HEK293 (cell line): ENCODE measurements at regions not wholly inside any gene's neighbourhood (a gene's known extent, or its start where the extent isn't known, plus 50 kb on each side); places are given as distances from the start of the nearest gene placed in this dataset.

Source experiments
- CTCF ChIA-PET: fragments of 350-600 bp; formaldehyde crosslinking; extraction: SDS; loops from one replicate; lab custom pipeline; 2021; ENCODE audit warnings: antibody characterized with exemption; lab: Yijun Ruan, JAX
- POLR2A ChIA-PET: fragments of 300-600 bp; formaldehyde crosslinking; extraction: SDS; loops from one replicate; lab custom pipeline; 2020; ENCODE audit warnings: antibody characterized with exemption, inconsistent platforms; lab: Yijun Ruan, JAX
- H3K27ac ChIP-seq: fragments of 200-500 bp; sonication (Bioruptor generic); 2 replicates; pipeline ENCODE4 v1.5.1; 2014; ENCODE audit warnings: low read depth, low read length, control low read depth, inconsistent platforms; ENCODE audit errors: extremely low read depth
- H3K36me3 ChIP-seq, 2 experiments: fragments of 200-500 bp in 1 of 2; sonication (Bioruptor generic) in 1 of 2; 1 replicate in 1 of 2; 2 replicates in 1 of 2; pipeline ENCODE4 v1.5.1; 2014 to 2017; ENCODE audit warnings: inconsistent platforms in 2 of 2, low read length in 2 of 2; ENCODE audit not compliant: control insufficient read depth in 2 of 2, insufficient read depth in 1 of 2
- H3K4me1 ChIP-seq: fragments of 200-500 bp; sonication (Bioruptor generic); 2 replicates; pipeline ENCODE4 v1.5.1; 2014; ENCODE audit warnings: mild to moderate bottlenecking, low read length, inconsistent platforms; ENCODE audit not compliant: control insufficient read depth, insufficient read depth
- H3K4me3 ChIP-seq: 2 replicates; pipeline ENCODE4 v1.5.1; 2011; ENCODE audit warnings: low read depth, mild to moderate bottlenecking, control low read depth, low read length, moderate library complexity
- H3K9me3 ChIP-seq: fragments of 200-500 bp; sonication (Bioruptor generic); 2 replicates; pipeline ENCODE4 v1.5.1; 2014; ENCODE audit warnings: low read depth, low read length, inconsistent platforms; ENCODE audit not compliant: control insufficient read depth, insufficient read depth
- INSM2 ChIP-seq: fragments of 450-650 bp; formaldehyde crosslinking; IDR thresholded peaks from 2 replicates; pipeline ENCODE4 v1.5.1; 2016; ENCODE audit warnings: missing biosample characterization, missing genetic modification characterization
- ZBTB49 ChIP-seq: fragments of 450-650 bp; formaldehyde crosslinking; IDR thresholded peaks from 2 replicates; pipeline ENCODE4 v1.5.1; 2016; ENCODE audit warnings: missing biosample characterization, missing genetic modification characterization, low read depth
- ZBTB6 ChIP-seq: fragments of 450-650 bp; formaldehyde crosslinking; IDR thresholded peaks from 2 replicates; pipeline ENCODE4 v1.5.1; 2017; ENCODE audit warnings: missing biosample characterization, missing genetic modification characterization
- ZBTB7A ChIP-seq: fragments of 450-650 bp; formaldehyde crosslinking; IDR thresholded peaks from 2 replicates; pipeline ENCODE4 v1.5.1; 2016; ENCODE audit warnings: low read depth, missing biosample characterization, missing genetic modification characterization
- ZFP69B ChIP-seq: fragments of 450-650 bp; formaldehyde crosslinking; IDR thresholded peaks from 2 replicates; pipeline ENCODE4 v1.5.1; 2016; ENCODE audit warnings: missing biosample characterization, missing genetic modification characterization
- ZNF10 ChIP-seq: fragments of 450-650 bp; formaldehyde crosslinking; IDR thresholded peaks from 2 replicates; pipeline ENCODE4 v1.5.1; 2017; ENCODE audit warnings: missing biosample characterization, missing genetic modification characterization
- ZNF148 ChIP-seq: fragments of 450-650 bp; formaldehyde crosslinking; IDR thresholded peaks from 2 replicates; pipeline ENCODE4 v1.5.0; 2017; ENCODE audit warnings: missing biosample characterization, missing genetic modification characterization, borderline replicate concordance
- ZNF155 ChIP-seq: fragments of 450-650 bp; formaldehyde crosslinking; IDR thresholded peaks from 2 replicates; pipeline ENCODE4 v1.5.1; 2016; ENCODE audit warnings: missing biosample characterization, missing genetic modification characterization
- ZNF18 ChIP-seq: fragments of 450-650 bp; formaldehyde crosslinking; IDR thresholded peaks from 2 replicates; pipeline ENCODE4 v1.5.1; 2016; ENCODE audit warnings: missing biosample characterization, missing genetic modification characterization
- ZNF221 ChIP-seq: fragments of 450-650 bp; formaldehyde crosslinking; IDR thresholded peaks from 2 replicates; pipeline ENCODE4 v1.5.1; 2017; ENCODE audit warnings: missing biosample characterization, missing genetic modification characterization, borderline replicate concordance
- ZNF23 ChIP-seq: fragments of 450-650 bp; formaldehyde crosslinking; IDR thresholded peaks from 2 replicates; pipeline ENCODE4 v1.5.1; 2016; ENCODE audit warnings: missing biosample characterization, missing genetic modification characterization, borderline replicate concordance
- ZNF280C ChIP-seq: fragments of 450-650 bp; formaldehyde crosslinking; IDR thresholded peaks from 2 replicates; pipeline ENCODE4 v1.5.1; 2016; ENCODE audit warnings: missing biosample characterization, missing genetic modification characterization
- ZNF398 ChIP-seq: fragments of 450-650 bp; formaldehyde crosslinking; IDR thresholded peaks from 2 replicates; pipeline ENCODE4 v1.5.1; 2017; ENCODE audit warnings: missing biosample characterization, missing genetic modification characterization
- ZNF426 ChIP-seq: fragments of 450-650 bp; formaldehyde crosslinking; IDR thresholded peaks from 2 replicates; pipeline ENCODE4 v1.5.1; 2017; ENCODE audit warnings: missing biosample characterization, missing genetic modification characterization, mild to moderate bottlenecking, inconsistent platforms, moderate library complexity
- ZNF530 ChIP-seq: fragments of 450-650 bp; formaldehyde crosslinking; IDR thresholded peaks from 2 replicates; pipeline ENCODE4 v1.5.1; 2016; ENCODE audit warnings: low read depth, missing biosample characterization, missing genetic modification characterization
- ZNF560 ChIP-seq: fragments of 450-650 bp; formaldehyde crosslinking; IDR thresholded peaks from 2 replicates; pipeline ENCODE4 v1.5.1; 2017; ENCODE audit warnings: missing biosample characterization, missing genetic modification characterization, borderline replicate concordance
- ZNF623 ChIP-seq: fragments of 450-650 bp; formaldehyde crosslinking; IDR thresholded peaks from 2 replicates; pipeline ENCODE4 v1.5.1; 2016; ENCODE audit warnings: missing biosample characterization, missing genetic modification characterization
- ZNF639 ChIP-seq: fragments of 450-650 bp; formaldehyde crosslinking; IDR thresholded peaks from 2 replicates; pipeline ENCODE4 v1.5.1; 2016; ENCODE audit warnings: missing biosample characterization, missing genetic modification characterization
- ZNF830 ChIP-seq: fragments of 450-650 bp; IDR thresholded peaks from 2 replicates; pipeline ENCODE4 v1.5.0; 2018; ENCODE audit warnings: missing biosample characterization, missing genetic modification characterization, low read depth, mild to moderate bottlenecking, moderate library complexity
- ZNF837 ChIP-seq: fragments of 450-650 bp; formaldehyde crosslinking; IDR thresholded peaks from 2 replicates; pipeline ENCODE4 v1.5.1; 2016; ENCODE audit warnings: missing biosample characterization, missing genetic modification characterization

- no peaks in the 10 kb centered on the region for H3K36me3 ChIP-seq
- POLR2A ChIA-PET = no interaction called here
- no peak overlapping the region for H3K4me3 ChIP-seq
- H3K27ac ChIP-seq = no peak overlapping the region
- no peak for TF ChIP-seq ZBTB6 (tag by site-specific recombination)
- TF ChIP-seq ZNF623 (tag by site-specific recombination) = no peak
- no peak for TF ChIP-seq ZBTB7A (tag by site-specific recombination)
- TF ChIP-seq ZNF23 = no peak
- TF ChIP-seq ZNF221 (tag by site-specific recombination) = no peak
- no peak for TF ChIP-seq ZNF639 (tag by site-specific recombination)
- no peak for TF ChIP-seq ZNF426 (tag by site-specific recombination)
- CTCF ChIA-PET = interaction anchor here (0.7 kb wide), 1 partner anchor 10 kb away, joined by 3 read pairs; no protein-coding TSS in a partner anchor
- H3K4me1 ChIP-seq = no peaks in the 10 kb centered on the region
- H3K9me3 ChIP-seq = no peaks in the 10 kb centered on the region
Observed at GRCh38 chr5:163877865-163878264, 372.4 kb downstream of the MAT2B start.

- H3K36me3 ChIP-seq = no peaks in the 10 kb centered on the region
- H3K9me3 ChIP-seq = no peaks in the 10 kb centered on the region
- no peak overlapping the region for H3K27ac ChIP-seq
- ChIA-PET CTCF (no interaction called here), POLR2A (no interaction called here)
- H3K4me1 ChIP-seq = no peaks in the 10 kb centered on the region
- H3K4me3 ChIP-seq = no peak overlapping the region
- no peak for TF ChIP-seq ZNF280C (tag by site-specific recombination)
- no peak for TF ChIP-seq INSM2 (tag by site-specific recombination)
- no peak for TF ChIP-seq ZFP69B
- TF ChIP-seq ZNF837 (tag by site-specific recombination) = no peak
- TF ChIP-seq ZNF148 (tag by site-specific recombination) = no peak
- TF ChIP-seq ZNF830 = no peak
- no peak for TF ChIP-seq ZNF560 (tag by site-specific recombination)
- TF ChIP-seq ZNF10 (tag by site-specific recombination) = no peak
- TF ChIP-seq ZNF18 (tag by site-specific recombination) = no peak
- no peak for TF ChIP-seq ZBTB49 (tag by site-specific recombination)
- TF ChIP-seq ZNF530 (tag by site-specific recombination) = no peak
- TF ChIP-seq ZNF155 (tag by site-specific recombination) = no peak
- no peak for TF ChIP-seq ZNF398 (tag by site-specific recombination)
Observed at GRCh38 chr5:163878490-163878889, 373.1 kb downstream of the MAT2B start.
